SH-SY5Y (cell line): ENCODE measurements at regions not wholly inside any gene's neighbourhood (a gene's known extent, or its start where the extent isn't known, plus 50 kb on each side); places are given as distances from the start of the nearest gene placed in this dataset.

Experiments
- GATA2 ChIP-seq: IDR thresholded peaks from 2 replicates; pipeline ENCODE4 v1.6.1; 2011; ENCODE audit warnings: mild to moderate bottlenecking, low read depth, low read length
- GATA3 ChIP-seq: IDR thresholded peaks from 2 replicates; pipeline ENCODE4 v1.6.1; 2011; ENCODE audit warnings: low read depth, mild to moderate bottlenecking, low read length, moderate library complexity

DNA sequence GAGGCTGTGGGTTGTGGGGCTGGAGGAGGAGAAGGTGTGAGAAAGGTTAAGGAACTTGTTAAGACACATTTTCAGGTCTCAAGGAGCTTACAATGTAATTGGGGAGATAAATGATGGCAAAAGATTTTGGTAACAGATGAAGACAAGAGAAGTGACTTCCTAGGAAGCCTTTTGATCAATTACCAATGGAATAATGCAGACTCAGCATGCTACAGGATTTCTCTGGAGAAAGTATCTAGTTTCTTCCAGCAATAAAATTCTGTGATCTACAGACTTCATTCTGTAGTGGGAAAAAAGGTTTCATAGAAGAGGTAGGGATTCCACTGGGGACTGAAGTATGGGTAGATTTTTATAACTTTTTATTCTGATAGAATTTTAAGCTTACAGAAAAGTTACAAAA, 184.2 kb upstream of the RHOBTB1 start:
- TF ChIP-seq GATA2 (no peak), GATA3 (no peak)
